ENCODE measurements at regions not wholly inside any gene's neighbourhood (a gene's known extent, or its start where the extent isn't known, plus 50 kb on each side); places are given as distances from the start of the nearest gene placed in this dataset.

- no peaks in the 10 kb centered on the region for H3K27me3 ChIP-seq (ENCODE audit: insufficient read depth, low read length)
- no peaks in the 10 kb centered on the region for H3K4me1 ChIP-seq (ENCODE audit: control insufficient read depth in 1 of 2, insufficient read depth in 2 of 2, low read length in 2 of 2)
- no peak overlapping the region for H3K4me3 ChIP-seq (replicated peaks in 1 of 2; ENCODE audit: low read depth in 1 of 2, low read length in 2 of 2)
- no peak overlapping the region for H3K4me2 ChIP-seq (ENCODE audit: low read length)
- ChIA-PET RAD21 (ENCODE audit: low non-redundant PET in 1 of 2, low total read pairs in 2 of 2, uncharacterized antibody in 2 of 2, unreplicated experiment in 2 of 2) (no interaction called here), CTCF (no interaction called here), POLR2A (no interaction called here)
- H3K9me3 ChIP-seq (ENCODE audit: control insufficient read depth in 1 of 2, insufficient read depth in 1 of 2, low read depth in 1 of 2, low read length in 2 of 2): peaks cover 0 to 5% of the 10 kb centered on the region in 2 experiments; a peak in 1 of 4 replicates
- intact Hi-C loops (cut with micrococcal nuclease): no loop called here
- DNase-seq (ENCODE audit: low read depth, low spot score): no peak
- no peak overlapping the region for H2AFZ ChIP-seq (ENCODE audit: low read depth, low read length, poor library complexity, severe bottlenecking)
- no peak for TF ChIP-seq TCF7L2 (IDR thresholded peaks at IDR 0.05; ENCODE audit: borderline replicate concordance, extremely low read depth, insufficient read depth, insufficient read length)
- TF ChIP-seq CBX3 (IDR thresholded peaks at IDR 0.05; ENCODE audit: low read depth): no peak
- no peak for TF ChIP-seq EGR1 (IDR thresholded peaks at IDR 0.05; ENCODE audit: low read depth)
- no peak for TF ChIP-seq ZBTB33 (IDR thresholded peaks at IDR 0.05; ENCODE audit: extremely low read depth, insufficient replicate concordance, low read length)
- TF ChIP-seq ZNF274 (IDR thresholded peaks at IDR 0.05; ENCODE audit: low read depth, low read length): no peak
- H3K79me2 ChIP-seq (ENCODE audit: insufficient read depth, low read length): no peaks in the 10 kb centered on the region
- H3K9me2 ChIP-seq (ENCODE audit: insufficient read depth): no peaks in the 10 kb centered on the region
- no peaks in the 10 kb centered on the region for H4K20me1 ChIP-seq (ENCODE audit: insufficient read depth)
- no peaks in the 10 kb centered on the region for H3K36me3 ChIP-seq (ENCODE audit: control insufficient read depth in 1 of 2, insufficient read depth in 2 of 2, low read length in 2 of 2)
- no peak overlapping the region for H3K9ac ChIP-seq (ENCODE audit: low read length)
- H3K27ac ChIP-seq (ENCODE audit: low read depth, low read length): no peak overlapping the region
- no TSS peak for BruUV-seq (replicated peaks)
- no peak for ATAC-seq
Observed at GRCh38 chr17:22514315-22514714, 822.0 kb downstream of the KCNJ18 start.

- ChIA-PET RAD21 (ENCODE audit: low non-redundant PET in 1 of 2, low total read pairs in 2 of 2, uncharacterized antibody in 2 of 2, unreplicated experiment in 2 of 2) (no interaction called here), CTCF (no interaction called here), POLR2A (no interaction called here)
- no peak overlapping the region for H3K4me3 ChIP-seq (replicated peaks in 1 of 2; ENCODE audit: low read depth in 1 of 2, low read length in 2 of 2)
- no peak overlapping the region for H3K27ac ChIP-seq (ENCODE audit: low read depth, low read length)
- H3K9me3 ChIP-seq (ENCODE audit: control insufficient read depth in 1 of 2, insufficient read depth in 1 of 2, low read depth in 1 of 2, low read length in 2 of 2): peaks cover 0 to 5% of the 10 kb centered on the region in 2 experiments; a peak in 1 of 4 replicates
- no peaks in the 10 kb centered on the region for H4K20me1 ChIP-seq (ENCODE audit: insufficient read depth)
- H3K4me1 ChIP-seq (ENCODE audit: control insufficient read depth in 1 of 2, insufficient read depth in 2 of 2, low read length in 2 of 2): no peaks in the 10 kb centered on the region
- intact Hi-C loops (cut with micrococcal nuclease): no loop called here
- DNase-seq (ENCODE audit: low read depth, low spot score) (no peak), ATAC-seq (no peak)
- H3K9ac ChIP-seq (ENCODE audit: low read length): no peak overlapping the region
- H3K4me2 ChIP-seq (ENCODE audit: low read length): no peak overlapping the region
- no peaks in the 10 kb centered on the region for H3K27me3 ChIP-seq (ENCODE audit: insufficient read depth, low read length)
- BruUV-seq (replicated peaks): no TSS peak
- no peaks in the 10 kb centered on the region for H3K9me2 ChIP-seq (ENCODE audit: insufficient read depth)
- TF ChIP-seq ATF3 (IDR thresholded peaks at IDR 0.05): no peak
- TF ChIP-seq CEBPB (IDR thresholded peaks at IDR 0.05; ENCODE audit: low read depth): no peak
- no peaks in the 10 kb centered on the region for H3K36me3 ChIP-seq (ENCODE audit: control insufficient read depth in 1 of 2, insufficient read depth in 2 of 2, low read length in 2 of 2)
- H3K79me2 ChIP-seq (ENCODE audit: insufficient read depth, low read length): no peaks in the 10 kb centered on the region
- no peak overlapping the region for H2AFZ ChIP-seq (ENCODE audit: low read depth, low read length, poor library complexity, severe bottlenecking)
Observed at GRCh38 chr17:22514767-22515320, 822.5 kb downstream of the KCNJ18 start.

All from HCT116 (cell line).